Activated T-cell treated with anti-CD3 and anti-CD28 coated beads, Interleukin-2, amount 50 U/mL, for 24 hours (primary cell): ENCODE measurements at regions not wholly inside any gene's neighbourhood (a gene's known extent, or its start where the extent isn't known, plus 50 kb on each side); places are given as distances from the start of the nearest gene placed in this dataset.

Source experiments
- DNase-seq: peaks from one replicate; pipeline ENCODE4 v3.0.0-alpha.2; 2020
- H3K27ac Mint-ChIP-seq: 2 replicates; pipeline ENCODE4 v1.8.0; 2020; ENCODE audit warnings: mild to moderate bottlenecking, mixed read lengths
- H3K27me3 Mint-ChIP-seq: 2 replicates; pipeline ENCODE4 v1.8.0; 2020; ENCODE audit warnings: mixed read lengths
- H3K36me3 Mint-ChIP-seq: 2 replicates; pipeline ENCODE4 v1.8.0; 2020; ENCODE audit warnings: low read depth, mixed read lengths
- H3K4me1 Mint-ChIP-seq: 2 replicates; pipeline ENCODE4 v1.8.0; 2020; ENCODE audit warnings: low read depth, mixed read lengths
- H3K4me3 Mint-ChIP-seq: 2 replicates; pipeline ENCODE4 v1.8.0; 2020; ENCODE audit warnings: mild to moderate bottlenecking, moderate library complexity, mixed read lengths
- H3K9me3 Mint-ChIP-seq: 2 replicates; pipeline ENCODE4 v1.8.0; 2020; ENCODE audit warnings: mixed read lengths

DNA sequence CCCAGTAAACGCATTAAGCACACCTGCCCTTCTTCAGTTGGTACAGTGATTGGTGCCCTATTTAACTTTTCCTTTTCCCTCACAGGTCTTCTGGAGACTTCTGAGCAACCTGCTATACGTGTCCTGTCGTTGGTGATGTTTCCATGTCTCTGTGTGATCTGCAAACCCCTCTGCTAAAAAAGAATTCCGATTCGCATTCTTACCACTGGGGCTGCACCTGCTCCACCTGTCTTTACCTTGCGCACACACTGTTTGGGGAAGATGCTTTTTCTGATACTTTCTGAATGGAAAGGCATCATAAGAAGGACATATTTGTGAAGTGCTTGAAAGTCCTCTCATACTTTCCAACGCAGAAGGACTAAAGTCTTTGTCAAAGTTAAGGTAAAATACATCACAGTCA lies 323.9 kb upstream of the SOX11 start:
- H3K9me3 Mint-ChIP-seq: no peaks in the 10 kb centered on the region
- no peaks in the 10 kb centered on the region for H3K36me3 Mint-ChIP-seq
- no peak for DNase-seq
- H3K27ac Mint-ChIP-seq: no peak overlapping the region
- H3K4me1 Mint-ChIP-seq: no peaks in the 10 kb centered on the region
- no peaks in the 10 kb centered on the region for H3K27me3 Mint-ChIP-seq
- H3K4me3 Mint-ChIP-seq: no peak overlapping the region

DNA sequence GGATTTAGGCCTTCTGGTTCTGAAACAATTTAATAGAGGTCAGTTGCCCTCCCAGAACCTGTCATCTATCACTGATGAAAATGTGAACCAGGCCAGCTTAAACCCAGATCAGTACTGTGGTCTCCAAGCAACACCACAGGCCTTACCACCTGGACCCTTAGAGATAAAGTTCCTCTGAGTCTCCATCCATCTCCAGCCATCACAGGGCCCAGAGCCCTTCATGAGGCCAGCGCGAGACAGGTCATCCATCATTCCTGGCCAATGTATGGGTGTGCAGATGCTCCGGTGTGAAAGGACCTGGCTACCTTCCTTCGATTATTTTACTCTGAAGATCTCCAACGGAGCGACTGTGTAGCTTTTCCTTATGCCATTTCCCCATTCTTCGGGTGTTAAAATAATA lies 322.7 kb upstream of the SOX11 start:
- H3K9me3 Mint-ChIP-seq: no peaks in the 10 kb centered on the region
- no peak for DNase-seq
- H3K27ac Mint-ChIP-seq: no peak overlapping the region
- H3K4me1 Mint-ChIP-seq: no peaks in the 10 kb centered on the region
- H3K27me3 Mint-ChIP-seq: no peaks in the 10 kb centered on the region
- H3K36me3 Mint-ChIP-seq: no peaks in the 10 kb centered on the region
- no peak overlapping the region for H3K4me3 Mint-ChIP-seq

DNA sequence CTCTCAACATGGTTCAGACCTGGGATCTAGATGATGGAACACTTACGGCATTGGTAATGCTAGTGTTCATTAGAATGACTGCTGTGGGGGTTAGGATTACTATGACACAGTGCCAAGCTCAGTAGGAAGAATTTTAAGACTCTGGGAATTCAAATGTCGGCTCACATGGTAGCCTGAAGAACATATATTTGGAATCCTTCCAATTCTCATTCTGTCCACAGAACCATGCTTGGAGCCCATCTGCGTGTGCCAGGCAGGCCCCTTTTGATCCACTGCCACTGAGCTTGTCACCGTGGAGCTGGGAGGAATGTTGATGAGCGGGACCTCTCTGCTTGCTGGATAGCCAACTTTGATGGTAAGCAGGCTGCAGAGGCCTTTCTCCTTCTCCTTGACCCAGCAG lies 322.0 kb upstream of the SOX11 start:
- no peak overlapping the region for H3K27ac Mint-ChIP-seq
- H3K4me1 Mint-ChIP-seq: no peaks in the 10 kb centered on the region
- DNase-seq: no peak
- no peaks in the 10 kb centered on the region for H3K36me3 Mint-ChIP-seq
- no peak overlapping the region for H3K4me3 Mint-ChIP-seq
- H3K27me3 Mint-ChIP-seq: peaks cover 3% of the 10 kb centered on the region
- H3K9me3 Mint-ChIP-seq: no peaks in the 10 kb centered on the region

DNA sequence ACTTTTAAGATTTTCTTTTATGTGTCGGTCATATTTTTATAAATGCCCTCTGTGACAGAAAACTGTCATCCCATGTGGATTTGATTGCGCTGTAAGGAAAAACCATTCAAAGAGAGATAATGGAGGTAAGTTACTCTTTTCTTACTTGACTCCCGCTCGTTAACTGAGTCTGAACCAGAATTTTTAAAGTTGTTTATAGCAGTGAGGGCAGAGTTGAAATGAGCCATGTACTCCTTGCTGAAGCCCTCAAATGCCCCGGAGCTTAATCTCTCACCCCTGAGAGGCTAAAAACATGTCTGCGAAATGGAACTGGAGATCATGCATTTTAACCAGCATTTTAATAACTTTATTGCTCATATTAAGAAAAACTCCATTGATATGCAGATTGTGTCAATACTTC lies 320.0 kb upstream of the SOX11 start:
- Mint-ChIP-seq H3K27ac (no peak overlapping the region), H3K9me3 (no peaks in the 10 kb centered on the region), H3K4me1 (no peaks in the 10 kb centered on the region), H3K27me3 (peaks cover 6% of the 10 kb centered on the region), H3K36me3 (no peaks in the 10 kb centered on the region), H3K4me3 (no peak overlapping the region)
- DNase-seq: no peak

DNA sequence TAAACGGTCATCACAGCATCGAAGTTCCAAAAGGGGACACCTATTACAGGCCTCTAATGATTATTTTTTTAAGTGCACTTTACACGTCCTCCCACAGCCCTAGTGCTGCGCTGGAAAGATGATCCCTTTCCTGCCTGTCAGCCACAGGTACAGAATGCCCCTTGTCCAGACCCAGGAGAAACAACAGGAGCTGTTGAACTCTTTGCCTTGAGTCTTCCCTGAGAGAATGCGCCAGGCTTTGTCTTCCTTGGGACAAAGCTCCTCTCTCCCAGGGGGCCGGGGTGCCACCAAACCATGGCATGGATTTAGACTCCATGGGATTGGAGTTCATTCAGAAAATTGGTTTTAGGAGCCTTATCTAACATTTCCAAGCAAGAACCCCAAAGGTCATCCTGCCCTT lies 319.0 kb upstream of the SOX11 start:
- peaks cover 6% of the 10 kb centered on the region for H3K27me3 Mint-ChIP-seq
- H3K4me1 Mint-ChIP-seq: no peaks in the 10 kb centered on the region
- H3K36me3 Mint-ChIP-seq: no peaks in the 10 kb centered on the region
- no peak overlapping the region for H3K27ac Mint-ChIP-seq
- no peak overlapping the region for H3K4me3 Mint-ChIP-seq
- H3K9me3 Mint-ChIP-seq: no peaks in the 10 kb centered on the region
- no peak for DNase-seq

DNA sequence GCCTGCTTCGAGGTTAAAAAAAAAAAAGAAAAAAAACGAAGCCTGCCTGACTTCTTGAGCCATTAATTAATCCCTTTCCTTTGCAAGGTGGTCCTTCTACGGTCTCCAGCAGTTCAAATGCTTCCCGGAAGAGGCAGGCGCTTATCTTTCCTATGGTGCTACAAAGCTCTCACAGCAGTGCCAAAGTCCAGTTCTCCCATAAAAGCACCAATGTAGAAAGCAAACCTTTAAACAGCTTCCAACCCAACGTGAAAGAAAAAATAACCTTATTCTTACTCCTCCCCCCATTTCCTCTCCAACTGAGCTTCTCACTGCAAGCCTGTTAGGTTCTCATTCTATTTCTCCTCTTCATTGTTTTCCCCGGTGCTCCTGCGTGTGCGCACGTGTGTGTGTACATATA lies 317.4 kb upstream of the SOX11 start:
- no peaks in the 10 kb centered on the region for H3K4me1 Mint-ChIP-seq
- no peaks in the 10 kb centered on the region for H3K36me3 Mint-ChIP-seq
- no peak overlapping the region for H3K4me3 Mint-ChIP-seq
- no peak overlapping the region for H3K27ac Mint-ChIP-seq
- no peak for DNase-seq
- H3K9me3 Mint-ChIP-seq: peaks cover 5% of the 10 kb centered on the region
- peaks cover 6% of the 10 kb centered on the region for H3K27me3 Mint-ChIP-seq

DNA sequence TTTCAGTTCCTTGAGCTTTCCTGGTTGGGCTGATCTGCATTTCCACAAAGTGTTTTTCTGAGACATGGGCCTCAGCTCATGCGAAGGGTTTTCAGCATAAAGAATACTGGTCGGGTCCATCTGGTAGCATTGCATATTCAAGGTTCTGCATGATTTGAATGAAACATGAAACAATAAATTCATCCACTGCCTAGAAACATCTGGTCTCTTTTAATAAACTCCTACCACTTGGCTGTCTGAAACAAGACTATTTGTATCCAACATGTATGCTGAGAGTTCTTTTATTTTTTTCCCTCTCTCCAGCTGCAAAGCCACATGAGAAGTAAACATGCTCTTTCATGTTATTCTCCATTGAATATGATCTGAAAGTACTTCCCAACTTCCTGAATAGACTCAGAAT lies 314.9 kb upstream of the SOX11 start:
- no peaks in the 10 kb centered on the region for H3K4me1 Mint-ChIP-seq
- no peaks in the 10 kb centered on the region for H3K36me3 Mint-ChIP-seq
- H3K4me3 Mint-ChIP-seq: no peak overlapping the region
- H3K27me3 Mint-ChIP-seq: peaks cover 6% of the 10 kb centered on the region
- DNase-seq: no peak
- no peak overlapping the region for H3K27ac Mint-ChIP-seq
- peaks cover 5% of the 10 kb centered on the region for H3K9me3 Mint-ChIP-seq

DNA sequence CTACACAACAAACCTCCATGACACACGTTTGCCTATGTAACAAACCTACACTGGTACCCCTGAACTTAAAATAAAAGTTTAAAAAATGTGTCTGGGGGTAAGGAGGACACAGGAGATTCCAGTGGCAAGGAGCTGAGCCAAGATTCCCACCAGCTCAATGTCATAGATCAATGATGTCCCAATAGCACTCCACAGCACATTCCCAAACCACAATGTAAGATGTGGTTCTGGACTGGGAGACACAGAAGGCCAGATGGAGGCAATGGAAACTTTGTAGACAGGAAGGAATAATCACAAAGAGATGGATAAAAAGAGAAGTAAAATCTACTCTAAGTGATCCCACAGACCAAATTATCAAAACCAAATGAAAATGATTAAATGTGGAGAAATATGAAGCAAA lies 312.4 kb upstream of the SOX11 start:
- Mint-ChIP-seq H3K27me3 (peaks cover 6% of the 10 kb centered on the region), H3K36me3 (no peaks in the 10 kb centered on the region), H3K27ac (no peak overlapping the region), H3K9me3 (peaks cover 5% of the 10 kb centered on the region), H3K4me1 (no peaks in the 10 kb centered on the region), H3K4me3 (no peak overlapping the region)
- DNase-seq: no peak

DNA sequence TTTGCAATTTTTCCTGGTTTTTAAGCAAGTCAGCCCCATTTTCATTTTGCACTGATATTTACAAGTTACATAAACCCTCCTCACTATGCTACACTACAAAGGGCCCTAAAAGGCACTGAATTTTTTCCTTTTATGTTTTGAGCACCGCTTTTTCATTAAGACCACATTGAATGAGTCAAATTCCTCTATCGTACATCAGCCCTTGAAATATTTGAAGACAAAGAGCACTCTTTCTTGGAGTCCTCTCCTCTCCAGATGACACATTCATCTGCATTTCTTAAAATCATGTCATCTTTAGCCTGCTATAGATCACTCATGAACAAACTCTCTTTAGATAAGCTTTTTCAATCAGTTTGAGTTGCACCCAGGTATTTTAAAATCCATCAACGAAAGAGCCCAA lies 306.6 kb upstream of the SOX11 start:
- Mint-ChIP-seq H3K36me3 (no peaks in the 10 kb centered on the region), H3K27me3 (no peaks in the 10 kb centered on the region), H3K4me3 (no peak overlapping the region), H3K27ac (no peak overlapping the region), H3K9me3 (peaks cover 4% of the 10 kb centered on the region), H3K4me1 (no peaks in the 10 kb centered on the region)
- DNase-seq: no peak

DNA sequence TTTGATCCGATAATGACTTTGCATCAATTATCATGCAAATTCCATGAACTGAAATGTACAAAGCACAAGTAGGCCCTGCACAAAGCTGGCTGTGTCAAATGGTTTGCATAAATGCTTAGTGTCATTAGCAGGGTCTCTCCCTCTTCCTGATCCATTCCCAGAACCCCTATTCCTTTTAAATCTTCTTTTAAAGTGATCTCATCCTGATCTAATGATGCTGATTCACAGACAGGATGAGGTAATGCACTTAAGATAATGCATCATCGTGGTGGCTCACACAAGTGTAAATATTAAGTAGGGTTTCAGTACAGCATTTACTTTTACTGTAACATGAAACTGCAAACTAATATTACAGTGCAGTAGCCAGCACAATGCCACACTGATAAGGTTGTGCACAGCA lies 304.8 kb upstream of the SOX11 start:
- Mint-ChIP-seq H3K36me3 (no peaks in the 10 kb centered on the region), H3K4me1 (no peaks in the 10 kb centered on the region), H3K27ac (no peak overlapping the region), H3K9me3 (peaks cover 4% of the 10 kb centered on the region), H3K27me3 (no peaks in the 10 kb centered on the region), H3K4me3 (no peak overlapping the region)
- DNase-seq: no peak

DNA sequence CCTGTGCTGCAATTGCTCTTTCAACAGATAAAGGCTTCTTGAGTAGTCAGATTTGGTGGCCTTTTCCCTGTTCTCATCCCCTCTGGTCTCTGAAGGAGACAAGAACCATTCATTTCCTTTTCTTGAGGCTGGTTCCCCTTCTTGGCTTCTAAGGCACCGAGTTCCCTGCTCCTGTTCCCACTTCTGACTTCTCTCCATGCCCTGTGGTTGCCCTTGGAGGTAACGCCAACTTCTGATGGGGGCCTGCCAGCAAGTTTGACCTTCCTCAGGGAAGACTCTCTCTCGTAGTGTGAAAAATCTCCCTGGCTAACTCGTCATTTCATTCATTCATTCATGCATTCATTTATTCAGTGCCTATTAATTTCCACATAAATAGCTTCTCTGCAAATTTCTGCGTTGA lies 302.4 kb upstream of the SOX11 start:
- H3K36me3 Mint-ChIP-seq: no peaks in the 10 kb centered on the region
- no peaks in the 10 kb centered on the region for H3K27me3 Mint-ChIP-seq
- H3K9me3 Mint-ChIP-seq: peaks cover 4% of the 10 kb centered on the region
- no peak for DNase-seq
- H3K4me3 Mint-ChIP-seq: no peak overlapping the region
- no peak overlapping the region for H3K27ac Mint-ChIP-seq
- no peaks in the 10 kb centered on the region for H3K4me1 Mint-ChIP-seq

DNA sequence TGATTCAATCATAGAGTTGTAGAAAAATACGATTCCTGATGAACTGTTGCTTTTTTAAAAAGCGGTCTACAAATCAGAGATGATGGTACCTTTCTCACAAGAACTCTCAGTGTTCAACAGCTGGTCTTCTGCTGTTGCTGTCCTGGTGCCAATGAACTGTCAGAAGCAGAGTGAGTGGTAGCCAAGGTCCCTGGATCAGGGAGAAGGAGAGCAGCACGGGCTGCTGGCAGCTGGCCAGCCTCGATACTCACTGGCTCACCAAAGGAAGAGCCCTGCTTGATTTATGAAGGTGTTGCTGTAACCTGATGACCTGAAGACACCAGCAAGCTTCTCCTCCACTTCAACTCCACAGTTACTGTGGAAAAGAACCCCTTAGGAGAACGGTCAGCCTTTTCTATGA lies 300.8 kb upstream of the SOX11 start:
- no peak for DNase-seq
- Mint-ChIP-seq H3K27ac (no peak overlapping the region), H3K9me3 (no peaks in the 10 kb centered on the region), H3K4me3 (no peak overlapping the region), H3K36me3 (no peaks in the 10 kb centered on the region), H3K4me1 (no peaks in the 10 kb centered on the region), H3K27me3 (no peaks in the 10 kb centered on the region)

DNA sequence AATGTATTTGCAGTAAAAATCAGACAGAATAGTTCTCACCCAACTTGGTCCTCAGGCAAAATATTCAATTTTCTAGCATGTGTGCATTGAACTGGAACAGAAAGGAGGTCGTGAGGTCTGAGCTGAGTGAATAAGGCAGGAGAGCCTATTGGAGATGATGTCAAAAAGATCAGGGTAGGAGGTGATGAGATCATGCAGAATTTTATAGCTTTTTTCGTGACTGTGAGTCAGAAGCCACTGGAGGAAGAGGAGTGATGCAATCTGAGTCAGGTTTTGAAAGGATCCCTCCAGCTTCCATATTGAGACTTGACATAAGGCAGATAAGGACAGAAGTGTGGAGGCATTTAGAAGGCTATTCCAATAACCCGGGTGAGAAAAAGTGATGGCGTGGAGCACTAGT lies 299.5 kb upstream of the SOX11 start:
- no peaks in the 10 kb centered on the region for H3K27me3 Mint-ChIP-seq
- H3K4me1 Mint-ChIP-seq: no peaks in the 10 kb centered on the region
- H3K9me3 Mint-ChIP-seq: no peaks in the 10 kb centered on the region
- no peak overlapping the region for H3K4me3 Mint-ChIP-seq
- DNase-seq: no peak
- H3K36me3 Mint-ChIP-seq: no peaks in the 10 kb centered on the region
- no peak overlapping the region for H3K27ac Mint-ChIP-seq

DNA sequence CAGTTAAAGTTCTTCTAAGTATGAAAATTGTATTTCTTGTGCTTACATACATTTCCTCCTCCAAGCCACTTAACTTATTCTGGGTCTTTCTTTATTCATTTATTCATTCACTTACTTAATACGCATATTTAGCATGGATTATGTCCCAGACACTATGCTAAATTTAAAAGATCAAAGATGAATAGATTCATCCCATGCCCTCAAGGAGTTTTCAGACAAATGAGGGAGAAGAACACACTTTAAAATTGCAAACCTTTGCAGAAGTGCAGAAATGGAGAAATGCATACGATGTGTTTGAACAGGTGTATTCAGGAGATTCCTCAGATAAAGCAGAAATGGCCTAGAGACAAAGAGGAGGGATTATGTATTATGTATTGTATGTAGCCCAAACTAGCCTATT lies 298.7 kb upstream of the SOX11 start:
- H3K36me3 Mint-ChIP-seq: no peaks in the 10 kb centered on the region
- no peaks in the 10 kb centered on the region for H3K9me3 Mint-ChIP-seq
- DNase-seq: no peak
- H3K27ac Mint-ChIP-seq: no peak overlapping the region
- H3K4me3 Mint-ChIP-seq: no peak overlapping the region
- H3K27me3 Mint-ChIP-seq: no peaks in the 10 kb centered on the region
- H3K4me1 Mint-ChIP-seq: no peaks in the 10 kb centered on the region

DNA sequence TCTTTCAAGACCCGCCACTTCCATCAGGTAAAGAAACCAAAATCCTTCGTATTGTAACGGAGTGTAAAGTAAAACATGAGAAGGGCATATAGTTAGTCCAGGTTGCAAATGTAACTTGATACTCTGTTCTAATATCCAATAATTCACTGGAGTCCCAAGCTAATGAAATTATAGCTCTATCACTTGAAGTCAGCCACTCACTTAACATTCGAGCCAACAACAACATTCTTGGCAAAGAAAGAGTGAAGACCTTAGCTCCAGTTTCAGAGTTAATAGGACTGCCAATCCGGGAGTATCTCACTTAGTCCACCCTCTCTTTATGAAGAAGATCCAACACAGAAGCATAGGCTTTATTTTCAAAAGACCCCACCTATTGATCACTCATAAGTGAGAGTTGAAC lies 298.0 kb upstream of the SOX11 start:
- Mint-ChIP-seq H3K27ac (no peak overlapping the region), H3K4me3 (no peak overlapping the region), H3K4me1 (no peaks in the 10 kb centered on the region), H3K36me3 (no peaks in the 10 kb centered on the region), H3K27me3 (no peaks in the 10 kb centered on the region), H3K9me3 (no peaks in the 10 kb centered on the region)
- no peak for DNase-seq

DNA sequence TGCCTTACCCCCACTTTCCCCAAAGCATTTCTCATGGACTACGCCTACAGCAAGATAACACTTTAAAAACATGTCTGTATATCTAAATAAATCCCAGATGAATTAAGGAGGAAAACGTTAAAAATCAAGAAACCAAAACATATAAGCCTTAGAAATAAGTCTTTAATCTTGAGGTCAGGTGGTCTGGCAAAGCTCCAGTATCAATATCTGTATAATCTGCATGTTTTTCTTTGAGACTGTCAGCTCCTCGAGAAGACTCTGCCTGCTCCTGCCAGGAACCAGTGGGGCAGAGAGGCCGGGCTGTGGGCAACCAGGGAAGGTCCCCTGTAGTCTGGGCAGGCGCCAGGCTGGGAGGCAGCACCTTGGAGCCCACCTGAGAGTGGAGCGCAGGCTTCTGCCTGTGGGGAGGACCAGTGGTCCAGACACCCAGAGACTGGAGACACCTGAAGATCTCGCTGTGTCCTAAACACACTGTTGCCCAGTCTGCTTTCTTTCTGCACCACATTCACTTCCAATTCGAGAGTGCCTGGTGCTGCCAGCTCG lies 291.0 kb upstream of the SOX11 start:
- Mint-ChIP-seq H3K4me3 (no peak overlapping the region), H3K9me3 (peaks cover 2% of the 10 kb centered on the region), H3K36me3 (no peaks in the 10 kb centered on the region), H3K27me3 (no peaks in the 10 kb centered on the region), H3K27ac (no peak overlapping the region), H3K4me1 (no peaks in the 10 kb centered on the region)
- no peak for DNase-seq
